ENCODE measurements at regions not wholly inside any gene's neighbourhood (a gene's known extent, or its start where the extent isn't known, plus 50 kb on each side); places are given as distances from the start of the nearest gene placed in this dataset.

GRCh38 chr14:104475802-104476201 is 103.8 kb upstream of the C14orf180 start:
- Histone ChIP-seq H3K4me3 (ENCODE audit: low read length) (no peak overlapping the region), H3K4me1 (ENCODE audit: control insufficient read depth, insufficient read depth, low read length) (no peaks in the 10 kb centered on the region), H3K9me3 (ENCODE audit: control insufficient read depth, insufficient read depth, low read length) (peaks cover 3% of the 10 kb centered on the region), H3K27ac (ENCODE audit: low read length) (no peak overlapping the region), H3K36me3 (ENCODE audit: control insufficient read depth, insufficient read depth, low read length) (no peaks in the 10 kb centered on the region), H3K27me3 (ENCODE audit: control insufficient read depth, insufficient read depth, low read length) (no peaks in the 10 kb centered on the region)
- H3K4me1 Mint-ChIP-seq, result no peaks in the 10 kb centered on the region
- 88% methylated on average over 10 of the region's 10 CpGs for WGBS (ENCODE audit: insufficient coverage)
- no peak for DNase-seq
- no peaks in the 10 kb centered on the region for H3K36me3 Mint-ChIP-seq
- no peaks in the 10 kb centered on the region for H3K9me3 Mint-ChIP-seq
- ATAC-seq, result no peak
- TF ChIP-seq CTCF (IDR thresholded peaks at IDR 0.05), result no peak
- no peak overlapping the region for H3K4me3 Mint-ChIP-seq
- no peaks in the 10 kb centered on the region for H3K27me3 Mint-ChIP-seq (ENCODE audit: low read depth in 2 of 2)
- intact Hi-C loops (cut with micrococcal nuclease), result no loop called here
- no peak overlapping the region for H3K27ac Mint-ChIP-seq

DNA sequence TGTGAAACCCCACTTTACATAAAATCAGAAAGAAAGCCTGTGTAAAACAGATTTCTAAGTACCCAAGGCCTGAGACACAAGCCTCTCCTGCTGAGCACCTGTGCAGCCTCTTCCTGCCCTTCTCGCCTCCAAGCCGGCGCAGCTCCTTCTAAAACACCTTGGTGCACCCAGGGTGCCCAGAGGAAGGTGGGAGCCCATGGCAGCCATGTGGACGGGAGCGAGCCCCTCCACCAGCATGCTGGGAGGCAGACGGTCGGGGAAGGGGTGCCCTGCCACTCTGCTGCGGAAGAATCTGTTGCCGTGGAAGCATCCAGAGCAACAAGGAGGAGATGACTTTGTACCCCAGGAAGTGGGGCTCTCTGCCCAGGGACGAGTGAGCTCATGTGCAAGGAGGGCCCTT is 103.1 kb upstream of the C14orf180 start:
- H3K4me3 ChIP-seq (ENCODE audit: low read length), result no peak overlapping the region
- H3K27ac Mint-ChIP-seq, result no peak overlapping the region
- no peak for TF ChIP-seq CTCF (IDR thresholded peaks at IDR 0.05)
- H3K27ac ChIP-seq (ENCODE audit: low read length), result no peak overlapping the region
- H3K4me1 ChIP-seq (ENCODE audit: control insufficient read depth, insufficient read depth, low read length), result no peaks in the 10 kb centered on the region
- no peak for DNase-seq
- peaks cover 8% of the 10 kb centered on the region for H3K9me3 ChIP-seq (ENCODE audit: control insufficient read depth, insufficient read depth, low read length)
- no peak for ATAC-seq
- no peaks in the 10 kb centered on the region for H3K27me3 ChIP-seq (ENCODE audit: control insufficient read depth, insufficient read depth, low read length)
- no peaks in the 10 kb centered on the region for H3K27me3 Mint-ChIP-seq (ENCODE audit: low read depth in 2 of 2)
- H3K36me3 Mint-ChIP-seq, result peaks cover 5% of the 10 kb centered on the region
- H3K36me3 ChIP-seq (ENCODE audit: control insufficient read depth, insufficient read depth, low read length), result no peaks in the 10 kb centered on the region
- no peaks in the 10 kb centered on the region for H3K4me1 Mint-ChIP-seq
- H3K9me3 Mint-ChIP-seq, result peaks cover 0 to 4% of the 10 kb centered on the region in 2 donors
- intact Hi-C loops (cut with micrococcal nuclease), result no loop called here
- H3K4me3 Mint-ChIP-seq, result no peak overlapping the region
- 87% methylated on average over 10 of the region's 10 CpGs for WGBS (ENCODE audit: insufficient coverage)

GRCh38 chr14:104477117-104477623 is 102.4 kb upstream of the C14orf180 start:
- no peak for DNase-seq
- no peaks in the 10 kb centered on the region for H3K4me1 ChIP-seq (ENCODE audit: control insufficient read depth, insufficient read depth, low read length)
- no peaks in the 10 kb centered on the region for H3K36me3 ChIP-seq (ENCODE audit: control insufficient read depth, insufficient read depth, low read length)
- H3K27me3 ChIP-seq (ENCODE audit: control insufficient read depth, insufficient read depth, low read length), result no peaks in the 10 kb centered on the region
- Mint-ChIP-seq H3K27ac (no peak overlapping the region), H3K4me3 (no peak overlapping the region), H3K27me3 (ENCODE audit: low read depth in 2 of 2) (no peaks in the 10 kb centered on the region), H3K4me1 (no peaks in the 10 kb centered on the region), H3K9me3 (peaks cover 3 to 4% of the 10 kb centered on the region in 2 donors), H3K36me3 (peaks cover 11% of the 10 kb centered on the region)
- H3K4me3 ChIP-seq (ENCODE audit: low read length), result no peak overlapping the region
- 90% methylated on average over 15 of the region's 15 CpGs for WGBS (ENCODE audit: insufficient coverage)
- TF ChIP-seq CTCF (IDR thresholded peaks at IDR 0.05), result no peak
- no peak overlapping the region for H3K27ac ChIP-seq (ENCODE audit: low read length)
- ATAC-seq, result no peak
- intact Hi-C loops (cut with micrococcal nuclease), result no loop called here
- peaks cover 10% of the 10 kb centered on the region for H3K9me3 ChIP-seq (ENCODE audit: control insufficient read depth, insufficient read depth, low read length)

GRCh38 chr14:104477666-104478380 is 101.7 kb upstream of the C14orf180 start:
- Mint-ChIP-seq H3K9me3 (peaks cover 3 to 4% of the 10 kb centered on the region in 2 donors), H3K27ac (no peak overlapping the region), H3K27me3 (ENCODE audit: low read depth in 2 of 2) (peaks cover under 1 to 2% of the 10 kb centered on the region in 2 donors), H3K36me3 (peaks cover 13% of the 10 kb centered on the region), H3K4me1 (no peaks in the 10 kb centered on the region), H3K4me3 (no peak overlapping the region)
- Histone ChIP-seq H3K9me3 (ENCODE audit: control insufficient read depth, insufficient read depth, low read length) (peaks cover 13% of the 10 kb centered on the region), H3K36me3 (ENCODE audit: control insufficient read depth, insufficient read depth, low read length) (no peaks in the 10 kb centered on the region), H3K4me3 (ENCODE audit: low read length) (no peak overlapping the region), H3K27ac (ENCODE audit: low read length) (no peak overlapping the region), H3K27me3 (ENCODE audit: control insufficient read depth, insufficient read depth, low read length) (no peaks in the 10 kb centered on the region), H3K4me1 (ENCODE audit: control insufficient read depth, insufficient read depth, low read length) (no peaks in the 10 kb centered on the region)
- DNase-seq, result no peak
- intact Hi-C loops (cut with micrococcal nuclease), result no loop called here
- peak in 1 of 3 donors; percentile 8 for ATAC-seq
- TF ChIP-seq CTCF (IDR thresholded peaks at IDR 0.05), result no peak
- 53% methylated on average over 22 of the region's 22 CpGs for WGBS (ENCODE audit: insufficient coverage)
